ENCODE measurements at regions not wholly inside any gene's neighbourhood (a gene's known extent, or its start where the extent isn't known, plus 50 kb on each side); places are given as distances from the start of the nearest gene placed in this dataset.
A peak's percentile ranks its signal among the peaks of the same experiment; 100 is the strongest.

DNA sequence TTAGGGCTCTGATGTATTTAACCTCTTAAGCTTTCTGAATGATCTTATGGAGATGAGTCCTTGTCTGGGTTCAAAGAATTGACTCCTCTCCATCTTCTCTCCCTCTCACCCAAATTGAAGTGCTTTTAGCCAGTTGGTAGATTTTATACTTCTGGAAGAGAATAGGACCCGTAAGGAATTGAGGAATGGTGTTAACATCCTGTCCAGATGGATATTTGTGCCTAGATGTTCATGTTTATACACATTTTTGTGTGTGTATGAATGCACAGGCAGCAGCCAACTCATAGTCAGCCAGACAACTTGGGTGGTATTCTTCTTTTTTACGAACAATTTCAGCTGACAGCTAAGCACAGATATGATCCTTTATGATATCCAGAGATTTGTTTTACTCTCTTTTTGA is 449.6 kb upstream of the RGS6 start:
- peaks cover 3% of the 10 kb centered on the region for H3K4me1 ChIP-seq (ENCODE audit: control insufficient read depth, insufficient read depth, low read length)
- no peak overlapping the region for H3K4me3 ChIP-seq (ENCODE audit: low read length)
- H3K27me3 ChIP-seq (ENCODE audit: control insufficient read depth, insufficient read depth, low read length), result no peaks in the 10 kb centered on the region
- no peak overlapping the region for H3K9ac ChIP-seq (ENCODE audit: low read length)
- H3K36me3 ChIP-seq (ENCODE audit: control insufficient read depth, insufficient read depth, low read length), result no peaks in the 10 kb centered on the region
- no peak overlapping the region for H3K27ac ChIP-seq (ENCODE audit: low read depth, low read length)

DNA sequence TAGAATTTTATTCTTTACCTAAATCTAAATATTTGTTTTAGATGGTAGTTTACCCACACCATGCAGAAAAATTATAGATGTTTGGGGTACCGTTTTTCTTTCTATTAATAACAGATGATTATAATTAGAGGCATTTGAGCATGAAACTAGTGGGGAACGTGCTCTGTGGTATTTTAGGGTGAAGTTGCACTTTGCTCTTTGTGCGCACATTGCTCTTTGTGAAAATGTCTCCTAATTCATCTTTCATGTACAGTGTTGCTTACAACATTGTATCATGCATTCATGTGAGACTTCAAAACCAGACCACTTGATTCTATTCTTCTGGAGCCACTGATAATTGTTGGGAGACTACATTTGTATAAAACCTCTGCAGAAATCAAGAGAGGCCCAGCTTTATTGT is 449.1 kb upstream of the RGS6 start:
- no peaks in the 10 kb centered on the region for H3K27me3 ChIP-seq (ENCODE audit: control insufficient read depth, insufficient read depth, low read length)
- H3K4me1 ChIP-seq (ENCODE audit: control insufficient read depth, insufficient read depth, low read length), result peaks cover 6% of the 10 kb centered on the region
- H3K27ac ChIP-seq (ENCODE audit: low read depth, low read length), result no peak overlapping the region
- H3K4me3 ChIP-seq (ENCODE audit: low read length), result no peak overlapping the region
- no peak overlapping the region for H3K9ac ChIP-seq (ENCODE audit: low read length)
- H3K36me3 ChIP-seq (ENCODE audit: control insufficient read depth, insufficient read depth, low read length), result no peaks in the 10 kb centered on the region

DNA sequence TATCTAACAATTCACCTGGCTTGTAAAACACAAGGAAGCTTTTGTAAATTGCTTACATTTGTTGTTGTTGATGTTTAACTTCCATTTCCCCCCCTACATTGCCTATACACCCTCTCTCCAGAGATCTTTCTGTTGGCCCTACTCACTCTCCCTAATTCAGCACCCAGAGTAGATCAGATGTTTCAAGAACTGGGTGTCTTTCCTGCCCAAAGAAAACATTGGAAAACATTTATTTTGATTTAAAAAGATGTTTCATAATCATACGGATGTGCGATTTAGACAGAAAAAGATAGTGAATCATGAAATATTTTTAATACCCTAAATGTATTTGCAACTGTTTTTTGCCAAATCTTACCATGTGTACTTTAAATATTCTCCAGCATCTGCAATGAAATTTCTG is 446.4 kb upstream of the RGS6 start:
- H3K4me1 ChIP-seq (ENCODE audit: control insufficient read depth, insufficient read depth, low read length), result peaks cover 13% of the 10 kb centered on the region
- H3K36me3 ChIP-seq (ENCODE audit: control insufficient read depth, insufficient read depth, low read length), result no peaks in the 10 kb centered on the region
- H3K27me3 ChIP-seq (ENCODE audit: control insufficient read depth, insufficient read depth, low read length), result no peaks in the 10 kb centered on the region
- H3K9ac ChIP-seq (ENCODE audit: low read length), result no peak overlapping the region
- H3K4me3 ChIP-seq (ENCODE audit: low read length), result no peak overlapping the region
- no peak overlapping the region for H3K27ac ChIP-seq (ENCODE audit: low read depth, low read length)

DNA sequence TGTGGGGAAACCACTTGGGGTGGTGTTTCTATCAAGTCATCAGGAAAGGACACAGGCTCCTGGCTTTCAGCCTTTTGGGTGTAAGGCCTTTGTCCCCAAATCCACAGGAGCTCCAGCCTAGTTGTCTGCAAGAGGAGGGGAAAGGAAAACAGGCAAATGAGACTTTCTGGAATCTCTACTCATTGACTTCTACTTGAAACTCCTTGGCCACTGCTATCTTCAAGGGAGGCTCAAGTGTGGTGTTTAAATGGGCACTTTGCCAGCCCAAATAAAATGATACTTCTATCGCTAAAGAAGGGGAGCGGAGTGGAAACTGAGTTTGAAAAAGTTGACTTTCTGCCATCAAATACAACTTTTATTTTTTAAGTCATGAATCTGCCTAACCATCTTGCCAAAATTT is 445.9 kb upstream of the RGS6 start:
- H3K4me1 ChIP-seq (ENCODE audit: control insufficient read depth, insufficient read depth, low read length), result peaks cover 16% of the 10 kb centered on the region
- H3K27me3 ChIP-seq (ENCODE audit: control insufficient read depth, insufficient read depth, low read length), result no peaks in the 10 kb centered on the region
- no peaks in the 10 kb centered on the region for H3K36me3 ChIP-seq (ENCODE audit: control insufficient read depth, insufficient read depth, low read length)
- H3K9ac ChIP-seq (ENCODE audit: low read length), result no peak overlapping the region
- H3K4me3 ChIP-seq (ENCODE audit: low read length), result no peak overlapping the region
- no peak overlapping the region for H3K27ac ChIP-seq (ENCODE audit: low read depth, low read length)

DNA sequence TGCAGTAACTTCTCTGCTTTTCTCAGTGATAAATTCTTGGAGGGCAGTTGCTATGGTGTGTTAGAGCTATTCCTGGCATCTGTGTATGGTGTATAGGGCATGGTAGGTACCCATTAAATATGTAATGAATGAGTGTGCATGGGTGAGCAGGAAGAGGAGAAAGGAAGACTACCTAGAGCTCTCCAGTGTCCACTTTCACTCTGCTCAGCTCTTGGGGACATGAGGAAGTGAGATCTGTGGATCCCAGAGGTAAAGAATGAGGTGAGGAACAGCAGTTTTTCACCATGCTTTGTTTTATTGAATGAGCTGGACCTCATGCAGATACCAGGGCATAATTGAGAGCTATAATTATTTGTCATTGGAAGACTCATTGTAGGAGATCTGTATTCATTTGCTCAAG is 444.8 kb upstream of the RGS6 start:
- Histone ChIP-seq H3K9ac (ENCODE audit: low read length) (no peak overlapping the region), H3K36me3 (ENCODE audit: control insufficient read depth, insufficient read depth, low read length) (no peaks in the 10 kb centered on the region), H3K27me3 (ENCODE audit: control insufficient read depth, insufficient read depth, low read length) (no peaks in the 10 kb centered on the region), H3K4me1 (ENCODE audit: control insufficient read depth, insufficient read depth, low read length) (peaks cover 21% of the 10 kb centered on the region), H3K27ac (ENCODE audit: low read depth, low read length) (no peak overlapping the region), H3K4me3 (ENCODE audit: low read length) (no peak overlapping the region)

DNA sequence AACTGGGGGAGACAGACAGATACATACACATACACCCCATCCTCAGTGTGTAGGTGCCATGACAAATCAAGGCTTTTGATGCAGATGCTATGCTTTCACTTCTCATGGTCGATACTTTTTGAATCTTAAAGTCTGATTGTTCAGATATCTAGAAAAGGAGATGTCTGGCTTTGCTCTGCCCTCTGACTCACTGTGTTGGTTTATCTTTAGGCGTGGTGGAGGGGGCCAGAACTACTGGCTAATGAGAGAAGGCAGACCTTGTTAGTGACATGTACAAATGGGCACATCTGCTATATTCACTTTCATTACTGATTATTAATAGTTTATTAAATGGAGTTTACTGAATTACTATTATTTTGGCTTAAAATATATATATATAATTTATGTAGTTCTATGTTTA is 444.3 kb upstream of the RGS6 start:
- Histone ChIP-seq H3K9ac (ENCODE audit: low read length) (no peak overlapping the region), H3K27ac (ENCODE audit: low read depth, low read length) (peak overlapping the region; percentile 24), H3K4me1 (ENCODE audit: control insufficient read depth, insufficient read depth, low read length) (peaks cover 21% of the 10 kb centered on the region), H3K36me3 (ENCODE audit: control insufficient read depth, insufficient read depth, low read length) (no peaks in the 10 kb centered on the region), H3K4me3 (ENCODE audit: low read length) (no peak overlapping the region), H3K27me3 (ENCODE audit: control insufficient read depth, insufficient read depth, low read length) (no peaks in the 10 kb centered on the region)

DNA sequence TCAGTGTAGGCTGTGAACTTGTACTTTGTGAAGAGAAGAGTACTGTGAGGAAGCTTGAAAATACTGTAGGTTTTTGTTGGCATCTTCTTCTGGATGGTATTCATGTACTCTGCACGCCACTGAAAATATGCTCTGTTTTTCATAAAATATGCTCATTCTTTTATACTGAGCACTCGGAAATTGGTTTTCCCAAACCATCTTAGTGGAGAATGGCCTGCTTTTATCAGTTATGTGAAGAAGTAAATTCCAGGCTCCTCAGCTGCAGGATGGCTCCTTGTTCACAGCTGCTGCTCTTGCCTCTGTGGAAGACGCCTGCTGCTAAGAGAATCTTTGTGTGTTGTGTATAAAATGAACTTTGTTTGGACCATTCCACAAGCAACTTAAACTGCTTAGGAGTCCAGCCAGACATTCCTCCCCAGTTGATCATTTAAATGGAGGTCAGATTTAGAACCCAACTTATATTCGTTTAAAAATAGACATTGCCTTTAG is 443.5 kb upstream of the RGS6 start:
- Histone ChIP-seq H3K36me3 (ENCODE audit: control insufficient read depth, insufficient read depth, low read length) (no peaks in the 10 kb centered on the region), H3K4me1 (ENCODE audit: control insufficient read depth, insufficient read depth, low read length) (peaks cover 21% of the 10 kb centered on the region), H3K27ac (ENCODE audit: low read depth, low read length) (peak overlapping the region; percentile 21), H3K4me3 (ENCODE audit: low read length) (no peak overlapping the region), H3K9ac (ENCODE audit: low read length) (no peak overlapping the region), H3K27me3 (ENCODE audit: control insufficient read depth, insufficient read depth, low read length) (no peaks in the 10 kb centered on the region)

DNA sequence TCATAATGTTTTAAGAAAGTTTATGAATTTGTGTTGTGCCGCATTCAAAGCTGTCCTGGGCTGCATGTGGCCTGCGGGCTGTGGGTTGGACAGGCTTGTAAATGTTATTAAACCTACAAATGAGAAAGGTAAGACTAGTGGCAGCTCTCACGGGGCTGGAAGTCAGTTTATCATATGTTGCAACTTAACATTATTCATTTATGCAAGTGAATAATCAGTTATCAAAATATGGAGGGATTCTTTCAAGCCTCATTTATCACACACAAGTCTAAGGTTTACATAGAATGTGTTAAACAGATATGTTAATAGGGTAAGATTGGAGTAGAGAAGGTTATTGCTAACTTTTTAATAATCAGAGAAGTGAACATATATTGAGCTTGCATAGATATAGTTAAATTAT is 442.5 kb upstream of the RGS6 start:
- H3K9ac ChIP-seq (ENCODE audit: low read length), result no peak overlapping the region
- no peak overlapping the region for H3K27ac ChIP-seq (ENCODE audit: low read depth, low read length)
- no peaks in the 10 kb centered on the region for H3K36me3 ChIP-seq (ENCODE audit: control insufficient read depth, insufficient read depth, low read length)
- H3K27me3 ChIP-seq (ENCODE audit: control insufficient read depth, insufficient read depth, low read length), result no peaks in the 10 kb centered on the region
- peaks cover 21% of the 10 kb centered on the region for H3K4me1 ChIP-seq (ENCODE audit: control insufficient read depth, insufficient read depth, low read length)
- H3K4me3 ChIP-seq (ENCODE audit: low read length), result no peak overlapping the region

DNA sequence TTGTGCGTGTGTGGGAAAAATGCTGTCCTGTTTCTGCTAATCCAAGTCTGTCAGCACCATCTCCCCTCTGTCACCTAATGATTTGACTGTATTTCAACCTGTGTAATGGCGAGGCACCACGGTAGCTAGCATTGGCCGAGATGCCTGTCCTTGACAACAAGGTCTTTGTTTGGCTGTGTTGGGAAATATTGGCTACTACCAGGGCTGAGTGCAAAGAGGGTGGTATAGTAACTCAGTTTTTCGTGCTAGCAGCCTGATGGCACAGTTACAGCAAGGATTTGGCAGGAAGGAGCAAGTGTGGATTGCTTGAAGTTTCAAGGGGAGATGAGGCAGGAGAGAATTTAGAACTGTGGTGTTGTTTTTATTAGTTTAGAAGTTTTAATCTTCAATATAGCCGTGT is 440.3 kb upstream of the RGS6 start:
- no peak overlapping the region for H3K4me3 ChIP-seq (ENCODE audit: low read length)
- H3K9ac ChIP-seq (ENCODE audit: low read length), result no peak overlapping the region
- H3K27ac ChIP-seq (ENCODE audit: low read depth, low read length), result no peak overlapping the region

DNA sequence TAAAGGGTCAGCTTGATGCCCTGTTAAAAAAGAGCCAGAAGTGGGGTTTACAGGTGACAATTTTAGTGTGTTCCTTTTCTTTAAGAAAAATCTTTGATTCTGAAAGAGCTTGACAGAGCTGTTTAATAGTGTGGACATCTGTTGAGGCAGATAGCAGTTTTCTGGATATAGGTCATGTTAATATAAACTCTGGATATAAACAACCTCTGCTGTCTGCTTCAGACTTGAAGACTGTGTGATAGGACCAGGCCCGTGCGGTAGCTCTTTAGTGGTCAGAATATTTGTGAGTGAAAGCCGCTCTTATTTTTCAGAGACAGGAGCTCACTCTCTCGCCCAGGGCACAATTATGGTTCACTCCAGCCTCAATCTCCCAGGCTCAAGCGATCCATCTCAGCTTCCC is 439.9 kb upstream of the RGS6 start:
- Histone ChIP-seq H3K4me1 (ENCODE audit: control insufficient read depth, insufficient read depth, low read length) (peaks cover 21% of the 10 kb centered on the region), H3K36me3 (ENCODE audit: control insufficient read depth, insufficient read depth, low read length) (no peaks in the 10 kb centered on the region), H3K27ac (ENCODE audit: low read depth, low read length) (peak overlapping the region; percentile 58), H3K4me3 (ENCODE audit: low read length) (no peak overlapping the region), H3K9ac (ENCODE audit: low read length) (no peak overlapping the region), H3K27me3 (ENCODE audit: control insufficient read depth, insufficient read depth, low read length) (no peaks in the 10 kb centered on the region)

More for the DNA sequence above, 440.3 kb upstream of the RGS6 start:
- no peaks in the 10 kb centered on the region for H3K27me3 ChIP-seq (ENCODE audit: control insufficient read depth, insufficient read depth, low read length)
- no peaks in the 10 kb centered on the region for H3K36me3 ChIP-seq (ENCODE audit: control insufficient read depth, insufficient read depth, low read length)
- peaks cover 21% of the 10 kb centered on the region for H3K4me1 ChIP-seq (ENCODE audit: control insufficient read depth, insufficient read depth, low read length)

DNA sequence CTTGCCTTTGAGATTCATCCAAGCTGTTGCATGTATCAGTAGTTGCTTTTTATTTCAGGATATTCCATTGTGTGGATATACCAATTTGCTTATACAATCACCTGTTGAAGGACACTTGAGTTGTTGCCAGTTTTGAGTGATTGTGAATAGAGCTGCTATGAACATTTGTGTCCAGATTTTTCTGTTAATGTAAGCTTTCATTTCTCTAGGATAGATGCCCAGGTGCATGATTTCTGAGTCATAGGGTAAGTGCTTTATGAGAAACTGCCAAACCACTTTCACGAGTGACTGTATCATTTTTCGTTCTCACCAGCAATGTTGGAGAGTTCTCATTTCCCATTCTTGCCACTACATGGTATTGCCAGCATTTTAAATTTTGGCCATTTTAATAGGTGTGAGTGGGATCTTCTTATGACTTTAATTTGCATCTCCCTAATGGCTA is 434.6 kb upstream of the RGS6 start:
- no peaks in the 10 kb centered on the region for H3K36me3 ChIP-seq (ENCODE audit: control insufficient read depth, insufficient read depth, low read length)
- no peak overlapping the region for H3K27ac ChIP-seq (ENCODE audit: low read depth, low read length)
- H3K4me1 ChIP-seq (ENCODE audit: control insufficient read depth, insufficient read depth, low read length), result peaks cover 8% of the 10 kb centered on the region
- no peak overlapping the region for H3K4me3 ChIP-seq (ENCODE audit: low read length)
- no peaks in the 10 kb centered on the region for H3K27me3 ChIP-seq (ENCODE audit: control insufficient read depth, insufficient read depth, low read length)
- no peak overlapping the region for H3K9ac ChIP-seq (ENCODE audit: low read length)

DNA sequence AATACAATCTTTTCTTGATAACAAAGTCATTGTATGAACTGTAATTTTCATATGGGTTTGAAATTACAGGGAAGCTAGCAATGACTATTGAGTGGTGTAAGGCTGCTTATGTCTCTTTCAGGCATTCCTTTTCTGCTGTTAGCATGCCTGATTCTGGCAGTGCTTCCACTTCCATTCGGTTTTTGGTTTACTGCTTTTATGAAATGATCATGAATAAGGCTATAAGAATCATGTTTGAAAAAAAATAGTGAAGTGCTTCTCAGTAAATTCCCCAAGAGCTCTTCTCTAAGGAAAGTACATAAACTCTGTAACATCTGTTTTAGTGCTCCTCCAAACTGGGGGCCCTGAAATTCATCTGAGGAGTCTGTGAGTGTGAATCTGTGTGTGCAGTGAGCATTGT is 434.0 kb upstream of the RGS6 start:
- Histone ChIP-seq H3K27me3 (ENCODE audit: control insufficient read depth, insufficient read depth, low read length) (no peaks in the 10 kb centered on the region), H3K27ac (ENCODE audit: low read depth, low read length) (no peak overlapping the region), H3K4me3 (ENCODE audit: low read length) (no peak overlapping the region), H3K4me1 (ENCODE audit: control insufficient read depth, insufficient read depth, low read length) (peaks cover 8% of the 10 kb centered on the region), H3K9ac (ENCODE audit: low read length) (no peak overlapping the region), H3K36me3 (ENCODE audit: control insufficient read depth, insufficient read depth, low read length) (no peaks in the 10 kb centered on the region)

DNA sequence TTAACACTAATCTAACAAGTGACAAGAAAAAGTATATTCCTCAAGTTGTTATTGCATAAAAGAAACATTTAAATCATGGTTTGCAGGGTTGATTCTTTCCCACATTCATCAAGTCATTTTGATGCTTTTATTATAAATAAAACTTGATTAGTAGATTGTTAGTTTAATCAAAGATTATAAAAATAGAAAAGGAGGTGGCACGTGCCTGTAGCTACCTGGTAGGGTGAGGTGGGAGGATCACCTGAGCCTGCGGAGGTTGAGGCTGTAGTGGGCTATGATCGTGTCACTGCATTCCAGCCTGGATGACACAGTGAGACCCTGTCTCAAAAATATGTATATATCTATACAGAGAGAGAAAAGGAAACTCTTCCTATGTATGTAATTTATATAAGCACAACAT is 433.2 kb upstream of the RGS6 start:
- Histone ChIP-seq H3K4me3 (ENCODE audit: low read length) (no peak overlapping the region), H3K36me3 (ENCODE audit: control insufficient read depth, insufficient read depth, low read length) (no peaks in the 10 kb centered on the region), H3K4me1 (ENCODE audit: control insufficient read depth, insufficient read depth, low read length) (peaks cover 8% of the 10 kb centered on the region), H3K27me3 (ENCODE audit: control insufficient read depth, insufficient read depth, low read length) (no peaks in the 10 kb centered on the region), H3K9ac (ENCODE audit: low read length) (no peak overlapping the region), H3K27ac (ENCODE audit: low read depth, low read length) (no peak overlapping the region)

Data from rectal smooth muscle tissue (tissue), 1 donor.